ENCODE measurements at regions not wholly inside any gene's neighbourhood (a gene's known extent, or its start where the extent isn't known, plus 50 kb on each side); places are given as distances from the start of the nearest gene placed in this dataset.

GRCh38 chr3:99256788-99257187 is 355.3 kb upstream of the DCBLD2 start:
- Histone ChIP-seq H3K27me3 (ENCODE audit: insufficient read depth, low read depth) (no peaks in the 10 kb centered on the region), H2AFZ (ENCODE audit: low read depth) (no peak overlapping the region), H3K27ac (no peak overlapping the region), H3K4me1 (ENCODE audit: low read depth, poor library complexity, severe bottlenecking) (no peaks in the 10 kb centered on the region), H4K20me1 (ENCODE audit: insufficient read depth) (no peaks in the 10 kb centered on the region), H3K4me2 (no peak overlapping the region), H3K79me2 (ENCODE audit: insufficient read depth, low read depth) (no peaks in the 10 kb centered on the region), H3K4me3 (IDR thresholded peaks at IDR 0.05; ENCODE audit: insufficient read depth, low read depth, low read length) (no peak overlapping the region), H3K9ac (no peak overlapping the region), H3K36me3 (ENCODE audit: insufficient read depth) (no peaks in the 10 kb centered on the region)
- no peak for TF ChIP-seq CTCF (conservative IDR thresholded peaks at IDR 0.05; ENCODE audit: low read depth, low read length)

GRCh38 chr3:99253963-99254355 is 352.5 kb upstream of the DCBLD2 start:
- no peak overlapping the region for H3K27ac ChIP-seq
- no peaks in the 10 kb centered on the region for H3K36me3 ChIP-seq (ENCODE audit: insufficient read depth)
- H3K4me2 ChIP-seq: no peak overlapping the region
- no peaks in the 10 kb centered on the region for H4K20me1 ChIP-seq (ENCODE audit: insufficient read depth)
- no peaks in the 10 kb centered on the region for H3K4me1 ChIP-seq (ENCODE audit: low read depth, poor library complexity, severe bottlenecking)
- no peaks in the 10 kb centered on the region for H3K27me3 ChIP-seq (ENCODE audit: insufficient read depth, low read depth)
- no peak for TF ChIP-seq CTCF (conservative IDR thresholded peaks at IDR 0.05; ENCODE audit: low read depth, low read length)
- H3K79me2 ChIP-seq (ENCODE audit: insufficient read depth, low read depth): no peaks in the 10 kb centered on the region
- H2AFZ ChIP-seq (ENCODE audit: low read depth): no peak overlapping the region
- H3K9ac ChIP-seq: no peak overlapping the region
- no peak overlapping the region for H3K4me3 ChIP-seq (IDR thresholded peaks at IDR 0.05; ENCODE audit: insufficient read depth, low read depth, low read length)

- Histone ChIP-seq H3K27ac (no peak overlapping the region), H4K20me1 (ENCODE audit: insufficient read depth) (no peaks in the 10 kb centered on the region), H3K4me1 (ENCODE audit: low read depth, poor library complexity, severe bottlenecking) (no peaks in the 10 kb centered on the region), H3K9ac (no peak overlapping the region), H3K36me3 (ENCODE audit: insufficient read depth) (no peaks in the 10 kb centered on the region), H3K4me3 (IDR thresholded peaks at IDR 0.05; ENCODE audit: insufficient read depth, low read depth, low read length) (no peak overlapping the region), H2AFZ (ENCODE audit: low read depth) (no peak overlapping the region), H3K4me2 (no peak overlapping the region), H3K79me2 (ENCODE audit: insufficient read depth, low read depth) (no peaks in the 10 kb centered on the region), H3K27me3 (ENCODE audit: insufficient read depth, low read depth) (no peaks in the 10 kb centered on the region)
- no peak for TF ChIP-seq CTCF (conservative IDR thresholded peaks at IDR 0.05; ENCODE audit: low read depth, low read length)
Observed at GRCh38 chr3:99250821-99251355, 349.4 kb upstream of the DCBLD2 start.

GRCh38 chr3:99250272-99250671 is 348.8 kb upstream of the DCBLD2 start:
- Histone ChIP-seq H3K79me2 (ENCODE audit: insufficient read depth, low read depth) (no peaks in the 10 kb centered on the region), H3K36me3 (ENCODE audit: insufficient read depth) (no peaks in the 10 kb centered on the region), H3K4me2 (no peak overlapping the region), H4K20me1 (ENCODE audit: insufficient read depth) (no peaks in the 10 kb centered on the region), H3K27me3 (ENCODE audit: insufficient read depth, low read depth) (no peaks in the 10 kb centered on the region), H3K27ac (no peak overlapping the region), H2AFZ (ENCODE audit: low read depth) (no peak overlapping the region), H3K4me3 (IDR thresholded peaks at IDR 0.05; ENCODE audit: insufficient read depth, low read depth, low read length) (no peak overlapping the region), H3K9ac (no peak overlapping the region), H3K4me1 (ENCODE audit: low read depth, poor library complexity, severe bottlenecking) (no peaks in the 10 kb centered on the region)
- no peak for TF ChIP-seq CTCF (conservative IDR thresholded peaks at IDR 0.05; ENCODE audit: low read depth, low read length)
